Panc1 (cell line): ENCODE measurements at regions not wholly inside any gene's neighbourhood (a gene's known extent, or its start where the extent isn't known, plus 50 kb on each side); places are given as distances from the start of the nearest gene placed in this dataset.

Experiments used
- ATAC-seq: fragments of 200-7000 bp; cut with Tn5 transposase; 2 replicates; pipeline ENCODE4 v1.9.1; 2020; ENCODE audit warnings: mild to moderate bottlenecking, moderate library complexity
- BruUV-seq: library from RNA; stranded (reverse); fragments of 400-500 nt; replicated peaks from 2 replicates; lab custom pipeline; 2021; lab: Mats Ljungman, UMichigan
- CTCF ChIA-PET: fragments of 300-600 bp; sonication (Branson Sonifier 250); formaldehyde crosslinking; loops from one replicate; lab custom pipeline; 2022; ENCODE audit warnings: antibody characterized with exemption; lab: Charles Lee
- POLR2A ChIA-PET: fragments of 300-600 bp; sonication (Branson Sonifier 250); formaldehyde crosslinking; loops from one replicate; lab custom pipeline; 2022; ENCODE audit warnings: antibody characterized with exemption; lab: Charles Lee
- DNase-seq: peaks from one replicate; pipeline ENCODE4 v3.0.0-alpha.2; 2010; ENCODE audit warnings: low read depth, low spot score
- H3K27ac ChIP-seq: 2 replicates; pipeline ENCODE4 v1.5.1; 2011; ENCODE audit warnings: mild to moderate bottlenecking, low read length, inconsistent platforms
- H3K27me3 ChIP-seq: fragments of 200-500 bp; sonication (Bioruptor generic); 2 replicates; pipeline ENCODE4 v1.6.0; 2014; ENCODE audit warnings: low read length, inconsistent platforms; ENCODE audit not compliant: control insufficient read depth, insufficient read depth
- H3K36me3 ChIP-seq: fragments of 200-500 bp; sonication (Bioruptor generic); 2 replicates; pipeline ENCODE4 v1.5.1; 2014; ENCODE audit warnings: inconsistent platforms, mild to moderate bottlenecking, low read length, moderate library complexity; ENCODE audit not compliant: control insufficient read depth, insufficient read depth
- H3K4me1 ChIP-seq: 2 replicates; pipeline ENCODE4 v1.5.1; 2011; ENCODE audit warnings: inconsistent platforms, mild to moderate bottlenecking, low read length, moderate library complexity; ENCODE audit not compliant: control insufficient read depth, insufficient read depth
- H3K4me3 ChIP-seq, 2 experiments: 2 replicates each; pipeline ENCODE4 v1.5.1; 2011 to 2012; ENCODE audit warnings: low read depth in 2 of 2, low read length in 2 of 2, mild to moderate bottlenecking in 2 of 2, inconsistent platforms in 1 of 2, moderate library complexity in 1 of 2
- H3K9me3 ChIP-seq: fragments of 200-500 bp; sonication (Bioruptor generic); 2 replicates; pipeline ENCODE4 v1.5.1; 2014; ENCODE audit warnings: low read depth, mild to moderate bottlenecking, inconsistent platforms, low read length, moderate library complexity; ENCODE audit not compliant: control insufficient read depth, insufficient read depth
- CTCF ChIP-seq: fragments of 450-650 bp; IDR thresholded peaks from 2 replicates; pipeline ENCODE4 v1.5.1; 2017; ENCODE audit warnings: mild to moderate bottlenecking
- POLR2AphosphoS5 ChIP-seq: IDR thresholded peaks from 2 replicates; pipeline ENCODE4 v1.6.1; 2012; ENCODE audit warnings: mild to moderate bottlenecking, low read depth, low read length, moderate library complexity
- REST ChIP-seq, 2 experiments: IDR thresholded peaks; 2 replicates each; pipeline ENCODE4 v1.6.1; 2011 to 2012; ENCODE audit warnings: low read depth in 2 of 2, control low read depth in 1 of 2, low read length in 1 of 2, mild to moderate bottlenecking in 1 of 2, moderate library complexity in 1 of 2; ENCODE audit not compliant: insufficient read depth in 1 of 2
- SIN3A ChIP-seq: IDR thresholded peaks from 2 replicates; pipeline ENCODE4 v1.6.1; 2012; ENCODE audit warnings: low read depth, mild to moderate bottlenecking, low read length, moderate library complexity, borderline replicate concordance; ENCODE audit not compliant: insufficient read depth
- TCF7L2 ChIP-seq: IDR thresholded peaks from 2 replicates; pipeline ENCODE4 v1.6.1; 2011; ENCODE audit warnings: mild to moderate bottlenecking, low read depth, low read length, inconsistent platforms
- in situ Hi-C: cut with HindIII; loops from 2 replicates; pipeline ENCODE4 v1.10.0; 2016; ENCODE audit warnings: low sequenced_read_pairs, low pct_unique_long_range_greater_than_20kb
- intact Hi-C: fragments of 100-400 bp; cut with micrococcal nuclease; formaldehyde crosslinking; loops from one replicate; pipeline ENCODE4 v1.10.0; 2022; ENCODE audit not compliant: unreplicated experiment

GRCh38 chr12:115017346-115017745, 333.4 kb upstream of the TBX3 start:
- no TSS peak for BruUV-seq
- no peak for DNase-seq
- H3K4me3 ChIP-seq, result no peak overlapping the region
- H3K36me3 ChIP-seq, result no peaks in the 10 kb centered on the region
- H3K27me3 ChIP-seq, result no peaks in the 10 kb centered on the region; the same call in 1 of the 2 replicates
- in situ Hi-C loops, result no loop called here
- ATAC-seq, result no peak
- CTCF ChIA-PET, result no interaction called here
- no peaks in the 10 kb centered on the region for H3K9me3 ChIP-seq
- POLR2A ChIA-PET, result no interaction called here
- no peaks in the 10 kb centered on the region for H3K4me1 ChIP-seq
- TF ChIP-seq TCF7L2 (no peak), POLR2AphosphoS5 (no peak), CTCF (no peak), SIN3A (no peak), REST (IDR thresholded peaks at IDR 0.05; ENCODE audit: insufficient read depth in 1 of 2, low read depth in 2 of 2, low read length in 1 of 2) (no peak)
- no peak overlapping the region for H3K27ac ChIP-seq
- intact Hi-C loops, result no loop called here

GRCh38 chr12:115013236-115013981, 329.4 kb upstream of the TBX3 start:
- Histone ChIP-seq H3K27me3 (no peaks in the 10 kb centered on the region; the same call in 1 of the 2 replicates), H3K9me3 (no peaks in the 10 kb centered on the region), H3K4me3 (no peak overlapping the region), H3K4me1 (no peaks in the 10 kb centered on the region), H3K27ac (no peak overlapping the region), H3K36me3 (no peaks in the 10 kb centered on the region)
- ATAC-seq (no peak), DNase-seq (no peak)
- TF ChIP-seq CTCF (no peak), SIN3A (no peak), REST (IDR thresholded peaks at IDR 0.05; ENCODE audit: insufficient read depth in 1 of 2, low read depth in 2 of 2, low read length in 1 of 2) (no peak), POLR2AphosphoS5 (no peak), TCF7L2 (no peak)
- in situ Hi-C loops (no loop called here), intact Hi-C loops (no loop called here)
- no TSS peak for BruUV-seq
- CTCF ChIA-PET, result no interaction called here
- POLR2A ChIA-PET, result interaction anchor here (0.7 kb wide), 1 partner anchor 262 kb away, joined by 5 read pairs; no protein-coding TSS in a partner anchor
